ENCODE measurements at regions not wholly inside any gene's neighbourhood (a gene's known extent, or its start where the extent isn't known, plus 50 kb on each side); places are given as distances from the start of the nearest gene placed in this dataset.

DNA sequence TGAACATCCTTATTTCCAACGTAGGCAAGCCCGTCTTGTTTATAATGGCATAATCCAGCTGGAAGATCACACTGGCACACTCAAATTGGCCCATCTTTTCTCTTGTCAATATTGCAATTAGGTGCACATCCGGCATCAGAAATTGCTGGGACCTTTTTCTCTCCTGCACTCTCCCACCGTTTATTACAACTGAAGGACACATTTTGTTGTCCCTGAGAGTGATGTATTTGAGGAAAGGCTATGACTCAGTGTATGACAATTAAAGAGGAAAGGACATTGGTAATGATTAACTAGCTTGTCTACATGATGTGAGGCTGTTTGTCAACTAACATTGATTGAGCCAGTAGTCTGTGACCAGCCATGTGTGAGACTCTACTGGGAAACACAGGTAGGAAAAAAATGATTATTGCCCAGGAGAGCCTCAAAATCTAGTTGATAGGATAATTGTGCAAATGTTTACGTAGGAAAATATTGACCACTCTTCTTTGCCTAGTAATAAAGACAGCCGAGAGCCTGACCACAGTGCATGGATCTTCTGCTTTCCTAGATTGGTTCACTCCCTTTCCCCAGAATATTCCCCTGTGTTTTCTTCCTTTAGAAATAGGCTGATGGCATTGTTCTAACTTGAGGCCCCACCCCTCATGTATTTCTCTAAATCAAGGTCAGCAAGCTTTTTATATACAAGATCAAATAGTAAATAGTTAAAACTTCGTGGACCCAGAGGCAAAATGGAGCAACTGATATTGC, 230.0 kb upstream of the BTBD3 start:
- TF ChIP-seq RAD21 (IDR thresholded peaks at IDR 0.05; ENCODE audit: low read depth): no peak
- TF ChIP-seq, protein P1, sequence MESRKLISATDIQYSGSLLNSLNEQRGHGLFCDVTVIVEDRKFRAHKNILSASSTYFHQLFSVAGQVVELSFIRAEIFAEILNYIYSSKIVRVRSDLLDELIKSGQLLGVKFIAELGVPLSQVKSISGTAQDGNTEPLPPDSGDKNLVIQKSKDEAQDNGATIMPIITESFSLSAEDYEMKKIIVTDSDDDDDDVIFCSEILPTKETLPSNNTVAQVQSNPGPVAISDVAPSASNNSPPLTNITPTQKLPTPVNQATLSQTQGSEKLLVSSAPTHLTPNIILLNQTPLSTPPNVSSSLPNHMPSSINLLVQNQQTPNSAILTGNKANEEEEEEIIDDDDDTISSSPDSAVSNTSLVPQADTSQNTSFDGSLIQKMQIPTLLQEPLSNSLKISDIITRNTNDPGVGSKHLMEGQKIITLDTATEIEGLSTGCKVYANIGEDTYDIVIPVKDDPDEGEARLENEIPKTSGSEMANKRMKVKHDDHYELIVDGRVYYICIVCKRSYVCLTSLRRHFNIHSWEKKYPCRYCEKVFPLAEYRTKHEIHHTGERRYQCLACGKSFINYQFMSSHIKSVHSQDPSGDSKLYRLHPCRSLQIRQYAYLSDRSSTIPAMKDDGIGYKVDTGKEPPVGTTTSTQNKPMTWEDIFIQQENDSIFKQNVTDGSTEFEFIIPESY (IDR thresholded peaks at IDR 0.05; ENCODE audit: extremely low read depth, insufficient replicate concordance, low read length): no peak
- ChIA-PET RAD21 (ENCODE audit: low non-redundant PET in 1 of 2, low total read pairs in 2 of 2, uncharacterized antibody in 2 of 2, unreplicated experiment in 2 of 2) (no interaction called here), POLR2A (no interaction called here), CTCF (no interaction called here)
- Histone ChIP-seq H3K79me2 (ENCODE audit: insufficient read depth, low read length) (no peaks in the 10 kb centered on the region), H3K4me3 (replicated peaks in 1 of 2; ENCODE audit: low read depth in 1 of 2, low read length in 2 of 2) (no peak overlapping the region), H4K20me1 (ENCODE audit: insufficient read depth) (no peaks in the 10 kb centered on the region), H3K9me3 (ENCODE audit: control insufficient read depth in 1 of 2, insufficient read depth in 1 of 2, low read depth in 1 of 2, low read length in 2 of 2) (no peaks in the 10 kb centered on the region), H3K9me2 (ENCODE audit: insufficient read depth) (no peaks in the 10 kb centered on the region), H3K27ac (ENCODE audit: low read depth, low read length) (no peak overlapping the region), H2AFZ (ENCODE audit: low read depth, low read length, poor library complexity, severe bottlenecking) (no peak overlapping the region), H3K9ac (ENCODE audit: low read length) (no peak overlapping the region), H3K27me3 (ENCODE audit: insufficient read depth, low read length) (no peaks in the 10 kb centered on the region), H3K4me2 (ENCODE audit: low read length) (no peak overlapping the region), H3K36me3 (ENCODE audit: control insufficient read depth in 1 of 2, insufficient read depth in 2 of 2, low read length in 2 of 2) (no peaks in the 10 kb centered on the region), H3K4me1 (ENCODE audit: control insufficient read depth in 1 of 2, insufficient read depth in 2 of 2, low read length in 2 of 2) (no peaks in the 10 kb centered on the region; a peak in 1 of 4 replicates)
- no peak for DNase-seq (ENCODE audit: low read depth, low spot score)
- no TSS peak for BruUV-seq (replicated peaks)
- intact Hi-C loops (cut with micrococcal nuclease): no loop called here
- no peak for ATAC-seq

DNA sequence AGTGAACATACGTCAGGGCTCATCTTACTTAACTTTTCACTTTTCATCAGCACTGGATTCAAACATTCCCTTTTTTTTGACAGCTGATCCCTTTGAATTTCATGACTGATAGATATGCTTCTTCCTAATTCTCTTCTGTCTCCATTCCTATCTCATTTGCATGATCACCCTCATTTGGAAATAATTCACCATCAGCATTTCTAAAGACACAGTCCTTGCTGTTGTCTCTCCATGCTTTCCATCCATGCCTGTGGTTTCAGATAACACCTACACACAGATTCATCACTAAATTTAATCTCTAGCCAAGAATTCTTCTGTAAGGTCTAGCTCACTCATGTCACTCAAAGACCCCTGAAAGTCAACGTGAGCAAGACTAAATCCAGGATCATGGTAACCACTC, 228.4 kb upstream of the BTBD3 start:
- no peak for TF ChIP-seq RAD21 (IDR thresholded peaks at IDR 0.05; ENCODE audit: low read depth)
- no peak for TF ChIP-seq EGR1 (IDR thresholded peaks at IDR 0.05; ENCODE audit: low read depth)
- TF ChIP-seq FOSL1 (IDR thresholded peaks at IDR 0.05; ENCODE audit: low read depth): no peak
- TF ChIP-seq, protein P2, sequence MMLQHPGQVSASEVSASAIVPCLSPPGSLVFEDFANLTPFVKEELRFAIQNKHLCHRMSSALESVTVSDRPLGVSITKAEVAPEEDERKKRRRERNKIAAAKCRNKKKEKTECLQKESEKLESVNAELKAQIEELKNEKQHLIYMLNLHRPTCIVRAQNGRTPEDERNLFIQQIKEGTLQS (IDR thresholded peaks at IDR 0.05): no peak
- no peak for TF ChIP-seq ZNF274 (IDR thresholded peaks at IDR 0.05; ENCODE audit: low read depth, low read length)
- TF ChIP-seq SIN3A (IDR thresholded peaks at IDR 0.05; ENCODE audit: low read depth): no peak
- TF ChIP-seq, protein P3, sequence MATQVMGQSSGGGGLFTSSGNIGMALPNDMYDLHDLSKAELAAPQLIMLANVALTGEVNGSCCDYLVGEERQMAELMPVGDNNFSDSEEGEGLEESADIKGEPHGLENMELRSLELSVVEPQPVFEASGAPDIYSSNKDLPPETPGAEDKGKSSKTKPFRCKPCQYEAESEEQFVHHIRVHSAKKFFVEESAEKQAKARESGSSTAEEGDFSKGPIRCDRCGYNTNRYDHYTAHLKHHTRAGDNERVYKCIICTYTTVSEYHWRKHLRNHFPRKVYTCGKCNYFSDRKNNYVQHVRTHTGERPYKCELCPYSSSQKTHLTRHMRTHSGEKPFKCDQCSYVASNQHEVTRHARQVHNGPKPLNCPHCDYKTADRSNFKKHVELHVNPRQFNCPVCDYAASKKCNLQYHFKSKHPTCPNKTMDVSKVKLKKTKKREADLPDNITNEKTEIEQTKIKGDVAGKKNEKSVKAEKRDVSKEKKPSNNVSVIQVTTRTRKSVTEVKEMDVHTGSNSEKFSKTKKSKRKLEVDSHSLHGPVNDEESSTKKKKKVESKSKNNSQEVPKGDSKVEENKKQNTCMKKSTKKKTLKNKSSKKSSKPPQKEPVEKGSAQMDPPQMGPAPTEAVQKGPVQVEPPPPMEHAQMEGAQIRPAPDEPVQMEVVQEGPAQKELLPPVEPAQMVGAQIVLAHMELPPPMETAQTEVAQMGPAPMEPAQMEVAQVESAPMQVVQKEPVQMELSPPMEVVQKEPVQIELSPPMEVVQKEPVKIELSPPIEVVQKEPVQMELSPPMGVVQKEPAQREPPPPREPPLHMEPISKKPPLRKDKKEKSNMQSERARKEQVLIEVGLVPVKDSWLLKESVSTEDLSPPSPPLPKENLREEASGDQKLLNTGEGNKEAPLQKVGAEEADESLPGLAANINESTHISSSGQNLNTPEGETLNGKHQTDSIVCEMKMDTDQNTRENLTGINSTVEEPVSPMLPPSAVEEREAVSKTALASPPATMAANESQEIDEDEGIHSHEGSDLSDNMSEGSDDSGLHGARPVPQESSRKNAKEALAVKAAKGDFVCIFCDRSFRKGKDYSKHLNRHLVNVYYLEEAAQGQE (IDR thresholded peaks at IDR 0.05; ENCODE audit: low read depth): no peak
- no peak for TF ChIP-seq SP1 (IDR thresholded peaks at IDR 0.05; ENCODE audit: low read depth)
- TF ChIP-seq EZH2phosphoT487 (IDR thresholded peaks at IDR 0.05; ENCODE audit: borderline replicate concordance): no peak
- TF ChIP-seq, protein P4, sequence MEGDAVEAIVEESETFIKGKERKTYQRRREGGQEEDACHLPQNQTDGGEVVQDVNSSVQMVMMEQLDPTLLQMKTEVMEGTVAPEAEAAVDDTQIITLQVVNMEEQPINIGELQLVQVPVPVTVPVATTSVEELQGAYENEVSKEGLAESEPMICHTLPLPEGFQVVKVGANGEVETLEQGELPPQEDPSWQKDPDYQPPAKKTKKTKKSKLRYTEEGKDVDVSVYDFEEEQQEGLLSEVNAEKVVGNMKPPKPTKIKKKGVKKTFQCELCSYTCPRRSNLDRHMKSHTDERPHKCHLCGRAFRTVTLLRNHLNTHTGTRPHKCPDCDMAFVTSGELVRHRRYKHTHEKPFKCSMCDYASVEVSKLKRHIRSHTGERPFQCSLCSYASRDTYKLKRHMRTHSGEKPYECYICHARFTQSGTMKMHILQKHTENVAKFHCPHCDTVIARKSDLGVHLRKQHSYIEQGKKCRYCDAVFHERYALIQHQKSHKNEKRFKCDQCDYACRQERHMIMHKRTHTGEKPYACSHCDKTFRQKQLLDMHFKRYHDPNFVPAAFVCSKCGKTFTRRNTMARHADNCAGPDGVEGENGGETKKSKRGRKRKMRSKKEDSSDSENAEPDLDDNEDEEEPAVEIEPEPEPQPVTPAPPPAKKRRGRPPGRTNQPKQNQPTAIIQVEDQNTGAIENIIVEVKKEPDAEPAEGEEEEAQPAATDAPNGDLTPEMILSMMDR (IDR thresholded peaks at IDR 0.05 in 2 of 3, conservative IDR thresholded peaks at IDR 0.05 in 1 of 3; ENCODE audit: borderline replicate concordance in 1 of 3, insufficient read depth in 1 of 3, low read depth in 2 of 3, low read length in 2 of 3): no peak
- no peak for TF ChIP-seq SRF (IDR thresholded peaks at IDR 0.05; ENCODE audit: low read depth)
- ChIA-PET POLR2A (no interaction called here), RAD21 (ENCODE audit: low non-redundant PET in 1 of 2, low total read pairs in 2 of 2, uncharacterized antibody in 2 of 2, unreplicated experiment in 2 of 2) (no interaction called here), CTCF (no interaction called here)
- no peaks in the 10 kb centered on the region; a peak in 1 of 4 replicates for H3K4me1 ChIP-seq (ENCODE audit: control insufficient read depth in 1 of 2, insufficient read depth in 2 of 2, low read length in 2 of 2)
- no peak for DNase-seq (ENCODE audit: low read depth, low spot score)
- H3K4me3 ChIP-seq (replicated peaks in 1 of 2; ENCODE audit: low read depth in 1 of 2, low read length in 2 of 2): no peak overlapping the region
- no peaks in the 10 kb centered on the region for H3K36me3 ChIP-seq (ENCODE audit: control insufficient read depth in 1 of 2, insufficient read depth in 2 of 2, low read length in 2 of 2)
- H3K27me3 ChIP-seq (ENCODE audit: insufficient read depth, low read length): no peaks in the 10 kb centered on the region
- BruUV-seq (replicated peaks): no TSS peak
- H3K79me2 ChIP-seq (ENCODE audit: insufficient read depth, low read length): no peaks in the 10 kb centered on the region
- ATAC-seq: no peak
- no peak overlapping the region for H3K27ac ChIP-seq (ENCODE audit: low read depth, low read length)
- H2AFZ ChIP-seq (ENCODE audit: low read depth, low read length, poor library complexity, severe bottlenecking): no peak overlapping the region
- intact Hi-C loops (cut with micrococcal nuclease): no loop called here
- no peaks in the 10 kb centered on the region for H3K9me3 ChIP-seq (ENCODE audit: control insufficient read depth in 1 of 2, insufficient read depth in 1 of 2, low read depth in 1 of 2, low read length in 2 of 2)
- H3K9ac ChIP-seq (ENCODE audit: low read length): no peak overlapping the region
- H3K9me2 ChIP-seq (ENCODE audit: insufficient read depth): no peaks in the 10 kb centered on the region
- H4K20me1 ChIP-seq (ENCODE audit: insufficient read depth): no peaks in the 10 kb centered on the region
- H3K4me2 ChIP-seq (ENCODE audit: low read length): no peak overlapping the region
